OCI-LY3 (cell line): ENCODE measurements at regions not wholly inside any gene's neighbourhood (a gene's known extent, or its start where the extent isn't known, plus 50 kb on each side); places are given as distances from the start of the nearest gene placed in this dataset.

Experiments
- EZH2phosphoT487 ChIP-seq: fragments of 200-600 bp; shearing (Covaris generic); IDR thresholded peaks from 2 replicates; pipeline ENCODE4 v1.6.1; 2018; ENCODE audit warnings: antibody characterized with exemption, mixed run types, low read depth
- TF ChIP-seq, protein P1 (sequence below): fragments of 200-600, 300-600 bp; sonication (generic); IDR thresholded peaks from 2 replicates; pipeline ENCODE4 v1.5.1; 2014; ENCODE audit warnings: antibody characterized with exemption, low read length, low read depth

- TF ChIP-seq, protein P1, sequence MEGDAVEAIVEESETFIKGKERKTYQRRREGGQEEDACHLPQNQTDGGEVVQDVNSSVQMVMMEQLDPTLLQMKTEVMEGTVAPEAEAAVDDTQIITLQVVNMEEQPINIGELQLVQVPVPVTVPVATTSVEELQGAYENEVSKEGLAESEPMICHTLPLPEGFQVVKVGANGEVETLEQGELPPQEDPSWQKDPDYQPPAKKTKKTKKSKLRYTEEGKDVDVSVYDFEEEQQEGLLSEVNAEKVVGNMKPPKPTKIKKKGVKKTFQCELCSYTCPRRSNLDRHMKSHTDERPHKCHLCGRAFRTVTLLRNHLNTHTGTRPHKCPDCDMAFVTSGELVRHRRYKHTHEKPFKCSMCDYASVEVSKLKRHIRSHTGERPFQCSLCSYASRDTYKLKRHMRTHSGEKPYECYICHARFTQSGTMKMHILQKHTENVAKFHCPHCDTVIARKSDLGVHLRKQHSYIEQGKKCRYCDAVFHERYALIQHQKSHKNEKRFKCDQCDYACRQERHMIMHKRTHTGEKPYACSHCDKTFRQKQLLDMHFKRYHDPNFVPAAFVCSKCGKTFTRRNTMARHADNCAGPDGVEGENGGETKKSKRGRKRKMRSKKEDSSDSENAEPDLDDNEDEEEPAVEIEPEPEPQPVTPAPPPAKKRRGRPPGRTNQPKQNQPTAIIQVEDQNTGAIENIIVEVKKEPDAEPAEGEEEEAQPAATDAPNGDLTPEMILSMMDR: no peak
- no peak for TF ChIP-seq EZH2phosphoT487
These were observed 78.3 kb upstream of the TBC1D5 start for GRCh38 chr3:17820704-17821103.
